B cell (primary cell): ENCODE measurements at regions not wholly inside any gene's neighbourhood (a gene's known extent, or its start where the extent isn't known, plus 50 kb on each side); places are given as distances from the start of the nearest gene placed in this dataset.

ENCODE experiments used
- ATAC-seq: fragments of 200-7000 bp; cut with Tn5 transposase; one replicate; pipeline ENCODE4 v1.10.0; 2021; ENCODE audit warnings: low read depth, mild to moderate bottlenecking, moderate number of reproducible peaks, moderate library complexity
- CTCF ChIA-PET: fragments of 350-600 bp; sonication (Branson Sonifier 250); formaldehyde crosslinking; loops from one replicate; lab custom pipeline; 2021; ENCODE audit warnings: antibody characterized with exemption, inconsistent platforms; lab: Charles Lee
- POLR2A ChIA-PET: fragments of 350-600 bp; sonication (Branson Sonifier 250); formaldehyde crosslinking; loops from one replicate; lab custom pipeline; 2021; ENCODE audit warnings: antibody characterized with exemption; lab: Charles Lee
- DNase-seq: peaks from one replicate; pipeline ENCODE4 v3.0.0; 2013
- H2AFZ ChIP-seq: 2 replicates; pipeline ENCODE4 v1.6.1; 2012; ENCODE audit warnings: mild to moderate bottlenecking, low read depth, low read length; ENCODE audit not compliant: insufficient read depth, poor library complexity, severe bottlenecking
- H3K27ac ChIP-seq, 2 donors: 1 replicate in 1 of 2; 2 replicates in 1 of 2; pipeline ENCODE4 v1.5.1; 2012 to 2013; ENCODE audit warnings: low read length in 2 of 2, mild to moderate bottlenecking in 2 of 2, moderate library complexity in 1 of 2
- H3K27me3 ChIP-seq, 4 experiments: fragments of 200-600 bp in 1 of 4; sonication (generic) in 1 of 4; replicated peaks in 1 of 4; 1 replicate in 2 of 4; 2 replicates in 2 of 4; pipeline versions ENCODE4 v1.6.1 to v1.7.0; 2013 to 2016; ENCODE audit warnings: low read length in 3 of 4, mild to moderate bottlenecking in 2 of 4, mixed read lengths in 1 of 4, moderate library complexity in 1 of 4; ENCODE audit not compliant: insufficient read depth in 4 of 4, control insufficient read depth in 3 of 4; ENCODE audit errors: control extremely low read depth in 1 of 4
- H3K36me3 ChIP-seq, 2 experiments: replicated peaks in 1 of 2; 1 replicate in 1 of 2; 2 replicates in 1 of 2; pipeline versions ENCODE4 v1.6.1 to v1.7.1; 2013; ENCODE audit warnings: low read length in 1 of 2; ENCODE audit not compliant: insufficient read depth in 2 of 2, control insufficient read depth in 1 of 2; ENCODE audit errors: control extremely low read depth in 1 of 2, extremely low read depth in 1 of 2
- H3K4me1 ChIP-seq, 2 donors: fragments of 200-600 bp in 1 of 2; sonication (generic) in 1 of 2; 1 replicate in 1 of 2; 2 replicates in 1 of 2; pipeline versions ENCODE4 v1.5.1 to v1.6.1; 2013 to 2017; ENCODE audit warnings: low read length in 2 of 2; ENCODE audit not compliant: control insufficient read depth in 2 of 2, insufficient read depth in 2 of 2
- H3K4me2 ChIP-seq: replicated peaks from 2 replicates; pipeline ENCODE3; 2012; ENCODE audit warnings: mild to moderate bottlenecking, low read depth, low read length; ENCODE audit not compliant: poor library complexity, severe bottlenecking
- H3K4me3 ChIP-seq, 5 experiments: fragments of 200-600 bp in 1 of 5; sonication (generic) in 1 of 5; 1 replicate in 3 of 5; 2 replicates in 2 of 5; pipeline versions ENCODE4 v1.5.1 to v1.7.0; 2011 to 2016; ENCODE audit warnings: low read length in 4 of 5, mild to moderate bottlenecking in 4 of 5, low read depth in 2 of 5, control low read depth in 1 of 5, moderate library complexity in 1 of 5; ENCODE audit not compliant: insufficient read depth in 1 of 5; ENCODE audit errors: control extremely low read depth in 1 of 5, extremely low read depth in 1 of 5
- H3K79me2 ChIP-seq: fragments of 200-600 bp; sonication (generic); one replicate; pipeline ENCODE4 v1.6.0; 2016; ENCODE audit warnings: low read length; ENCODE audit not compliant: control insufficient read depth, insufficient read depth
- H3K9ac ChIP-seq: fragments of 200-600 bp; sonication (generic); 2 replicates; pipeline ENCODE4 v1.6.1; 2017; ENCODE audit warnings: mild to moderate bottlenecking, low read length, moderate library complexity
- H3K9me3 ChIP-seq, 3 donors: one replicate each; pipeline versions ENCODE4 v1.6.1 to v1.7.1; 2013; ENCODE audit warnings: low read length in 2 of 3; ENCODE audit not compliant: control insufficient read depth in 2 of 3, insufficient read depth in 1 of 3; ENCODE audit errors: control extremely low read depth in 1 of 3
- H4K20me1 ChIP-seq: 2 replicates; pipeline ENCODE4 v1.6.0; 2012; ENCODE audit warnings: mild to moderate bottlenecking, low read length; ENCODE audit not compliant: insufficient read depth, control insufficient read depth, poor library complexity, severe bottlenecking
- H3K27ac Mint-ChIP-seq: one replicate; pipeline ENCODE4 v1.8.0; 2021; ENCODE audit warnings: mixed read lengths
- H3K27me3 Mint-ChIP-seq: one replicate; pipeline ENCODE4 v1.8.0; 2021; ENCODE audit warnings: mixed read lengths
- H3K4me1 Mint-ChIP-seq: one replicate; pipeline ENCODE4 v1.8.0; 2021; ENCODE audit warnings: mixed read lengths
- H3K4me3 Mint-ChIP-seq: one replicate; pipeline ENCODE4 v1.8.0; 2021; ENCODE audit warnings: mixed read lengths
- H3K9me3 Mint-ChIP-seq: one replicate; pipeline ENCODE4 v1.8.0; 2022; ENCODE audit warnings: mixed read lengths; ENCODE audit not compliant: insufficient read depth
- CTCF ChIP-seq: fragments of 200-600 bp; IDR thresholded peaks from one replicate; pipeline ENCODE4 v1.8.0; 2022; ENCODE audit warnings: antibody characterized with exemption, mild to moderate bottlenecking
- EZH2 ChIP-seq: IDR thresholded peaks from 2 replicates; pipeline ENCODE4 v1.6.1; 2012; ENCODE audit warnings: borderline replicate concordance, low read depth, mild to moderate bottlenecking, moderate library complexity, low read length; ENCODE audit not compliant: insufficient read depth, poor library complexity, severe bottlenecking
- WGBS: methylation state at CpG from one replicate; pipeline ENCODE4 v1.1.5; 2013; ENCODE audit warnings: missing lambda C conversion rate; ENCODE audit not compliant: insufficient coverage; 5-methylcytosine and 5-hydroxymethylcytosine counted together
- intact Hi-C: fragments of 100-400 bp; cut with micrococcal nuclease; formaldehyde crosslinking; loops from one replicate; pipeline ENCODE4 v1.10.0; 2022

GRCh38 chr11:71135112-71135511 is 117.3 kb downstream of the SHANK2 start:
- no peaks in the 10 kb centered on the region for H3K4me1 ChIP-seq
- intact Hi-C loops = no loop called here
- POLR2A ChIA-PET = no interaction called here

GRCh38 chr11:71133946-71134345 is 118.4 kb downstream of the SHANK2 start:
- intact Hi-C loops = no loop called here
- H3K27ac ChIP-seq = no peak overlapping the region
- H3K9me3 Mint-ChIP-seq = no peaks in the 10 kb centered on the region

More at GRCh38 chr11:71135112-71135511, 117.3 kb downstream of the SHANK2 start:
- no peak overlapping the region for H3K27ac ChIP-seq
- no peak overlapping the region for H3K4me2 ChIP-seq
- TF ChIP-seq EZH2 (no peak), CTCF (no peak)
- ATAC-seq (no peak), DNase-seq (no peak)
- no peaks in the 10 kb centered on the region for H3K4me1 Mint-ChIP-seq
- no peaks in the 10 kb centered on the region for H3K36me3 ChIP-seq
- H3K9me3 ChIP-seq = peaks cover 0 to 6% (median 0%) of the 10 kb centered on the region in 3 donors
- H3K4me3 ChIP-seq = no peak overlapping the region
- 97% methylated on average over 4 of the region's 6 CpGs for WGBS
- CTCF ChIA-PET = no interaction called here
- H3K27ac Mint-ChIP-seq = no peak overlapping the region
- no peak overlapping the region for H2AFZ ChIP-seq
- no peaks in the 10 kb centered on the region for H3K79me2 ChIP-seq
- H3K9ac ChIP-seq = no peak overlapping the region
- H3K9me3 Mint-ChIP-seq = no peaks in the 10 kb centered on the region
- H3K27me3 Mint-ChIP-seq = peaks cover 11% of the 10 kb centered on the region
- H3K4me3 Mint-ChIP-seq = no peak overlapping the region
- H4K20me1 ChIP-seq = no peaks in the 10 kb centered on the region
- H3K27me3 ChIP-seq = peaks cover 0 to 3% (median 0%) of the 10 kb centered on the region in 4 experiments

More at GRCh38 chr11:71133946-71134345, 118.4 kb downstream of the SHANK2 start:
- peaks cover 0 to 3% (median 0%) of the 10 kb centered on the region in 4 experiments for H3K27me3 ChIP-seq
- no peak overlapping the region for H3K27ac Mint-ChIP-seq
- ChIA-PET CTCF (no interaction called here), POLR2A (no interaction called here)
- no peaks in the 10 kb centered on the region for H3K36me3 ChIP-seq
- H4K20me1 ChIP-seq = no peaks in the 10 kb centered on the region
- no peak overlapping the region for H2AFZ ChIP-seq
- no peak for ATAC-seq
- H3K9ac ChIP-seq = no peak overlapping the region
- no peak for DNase-seq
- no peak overlapping the region for H3K4me2 ChIP-seq
- TF ChIP-seq EZH2 = no peak
- no peak for TF ChIP-seq CTCF
- no peak overlapping the region for H3K4me3 Mint-ChIP-seq
- H3K9me3 ChIP-seq = peaks cover 0 to 6% (median 0%) of the 10 kb centered on the region in 3 donors
- no peaks in the 10 kb centered on the region for H3K4me1 Mint-ChIP-seq
- H3K79me2 ChIP-seq = no peaks in the 10 kb centered on the region
- WGBS = 96% methylated on average over 4 of the region's 9 CpGs
- H3K4me3 ChIP-seq = no peak overlapping the region
- no peaks in the 10 kb centered on the region for H3K4me1 ChIP-seq
- H3K27me3 Mint-ChIP-seq = peaks cover 11% of the 10 kb centered on the region
